ENCODE measurements at regions not wholly inside any gene's neighbourhood (a gene's known extent, or its start where the extent isn't known, plus 50 kb on each side); places are given as distances from the start of the nearest gene placed in this dataset.

DNA sequence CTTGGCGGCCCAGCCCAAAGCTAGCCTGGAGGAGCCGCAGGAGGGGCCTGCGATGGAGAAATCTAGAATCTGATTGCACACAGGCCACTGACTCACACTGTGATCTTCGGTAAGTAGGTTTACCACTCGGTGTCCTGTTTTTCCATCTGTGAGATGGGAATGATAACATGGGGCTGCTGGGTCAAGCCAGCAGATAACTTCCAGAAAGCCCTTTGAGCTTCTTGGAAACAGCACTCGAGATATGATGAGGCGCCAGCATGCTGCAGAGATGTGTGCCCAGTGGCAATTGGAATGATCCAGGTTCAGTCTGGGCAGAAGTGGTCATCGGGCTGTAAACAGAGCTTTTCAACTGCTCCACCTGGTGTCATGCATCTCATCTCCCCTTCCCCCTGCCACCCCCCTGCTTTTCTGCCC, 771.3 kb upstream of the TBX3 start (continued):
- TF ChIP-seq IRF3 (IDR thresholded peaks at IDR 0.05; ENCODE audit: low read depth, low read length) (0 out of 2 replicates have a peak, but pooled peaks have one; percentile 3), PBX3 (IDR thresholded peaks at IDR 0.05) (no peak), REST (IDR thresholded peaks at IDR 0.05; ENCODE audit: low read depth, low read length) (no peak), RXRA (IDR thresholded peaks at IDR 0.05; ENCODE audit: borderline replicate concordance, low read depth) (no peak; the same call in 1 of the 2 replicates), SMC3 (IDR thresholded peaks at IDR 0.05; ENCODE audit: low read depth, low read length) (peak; percentile 39; the same call in 1 of the 2 replicates), USF1 (IDR thresholded peaks at IDR 0.05; ENCODE audit: borderline replicate concordance, low read depth) (no peak), GABPA (IDR thresholded peaks at IDR 0.05; ENCODE audit: low read depth) (no peak), GATA2 (CRISPR knock-in tag; IDR thresholded peaks at IDR 0.05) (peak; percentile 99), MEF2A (IDR thresholded peaks at IDR 0.05; ENCODE audit: borderline replicate concordance, low read depth) (no peak)
- TF ChIP-seq, protein P1, sequence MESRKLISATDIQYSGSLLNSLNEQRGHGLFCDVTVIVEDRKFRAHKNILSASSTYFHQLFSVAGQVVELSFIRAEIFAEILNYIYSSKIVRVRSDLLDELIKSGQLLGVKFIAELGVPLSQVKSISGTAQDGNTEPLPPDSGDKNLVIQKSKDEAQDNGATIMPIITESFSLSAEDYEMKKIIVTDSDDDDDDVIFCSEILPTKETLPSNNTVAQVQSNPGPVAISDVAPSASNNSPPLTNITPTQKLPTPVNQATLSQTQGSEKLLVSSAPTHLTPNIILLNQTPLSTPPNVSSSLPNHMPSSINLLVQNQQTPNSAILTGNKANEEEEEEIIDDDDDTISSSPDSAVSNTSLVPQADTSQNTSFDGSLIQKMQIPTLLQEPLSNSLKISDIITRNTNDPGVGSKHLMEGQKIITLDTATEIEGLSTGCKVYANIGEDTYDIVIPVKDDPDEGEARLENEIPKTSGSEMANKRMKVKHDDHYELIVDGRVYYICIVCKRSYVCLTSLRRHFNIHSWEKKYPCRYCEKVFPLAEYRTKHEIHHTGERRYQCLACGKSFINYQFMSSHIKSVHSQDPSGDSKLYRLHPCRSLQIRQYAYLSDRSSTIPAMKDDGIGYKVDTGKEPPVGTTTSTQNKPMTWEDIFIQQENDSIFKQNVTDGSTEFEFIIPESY (IDR thresholded peaks at IDR 0.05; ENCODE audit: borderline replicate concordance, low read depth): peak; percentile 14; the same call in 1 of the 2 replicates

All from SK-N-SH (cell line).